Activated naive CD8-positive, alpha-beta T cell treated with anti-CD3 and anti-CD28 coated beads for 36 hours (primary cell): ENCODE measurements at regions not wholly inside any gene's neighbourhood (a gene's known extent, or its start where the extent isn't known, plus 50 kb on each side); places are given as distances from the start of the nearest gene placed in this dataset.
"Not testable (repeated sequence)": the region's sequence is repeated elsewhere in the genome, so short reads cannot be mapped to it uniquely, and the experiment has no call there.

Experiments used
- DNase-seq: peaks from one replicate; pipeline ENCODE4 v3.0.0; 2021
- H3K27ac Mint-ChIP-seq: one replicate; pipeline ENCODE4 v1.8.0; 2022; ENCODE audit warnings: mild to moderate bottlenecking, moderate library complexity, mixed read lengths
- H3K27me3 Mint-ChIP-seq: one replicate; pipeline ENCODE4 v1.8.0; 2022; ENCODE audit warnings: mild to moderate bottlenecking, mixed read lengths
- H3K36me3 Mint-ChIP-seq: one replicate; pipeline ENCODE4 v1.8.0; 2021; ENCODE audit warnings: mild to moderate bottlenecking, mixed read lengths
- H3K4me1 Mint-ChIP-seq: one replicate; pipeline ENCODE4 v1.8.0; 2021; ENCODE audit warnings: mixed read lengths
- H3K4me3 Mint-ChIP-seq: one replicate; pipeline ENCODE4 v1.8.0; 2022; ENCODE audit warnings: mild to moderate bottlenecking, moderate library complexity, mixed read lengths
- H3K9me3 Mint-ChIP-seq: one replicate; pipeline ENCODE4 v1.8.0; 2022; ENCODE audit warnings: mixed read lengths

GRCh38 chr6:130494729-130495128 lies 128.9 kb downstream of the TMEM200A start:
- Mint-ChIP-seq H3K4me1 (no peaks in the 10 kb centered on the region), H3K27me3 (no peaks in the 10 kb centered on the region), H3K4me3 (no peak overlapping the region), H3K36me3 (no peaks in the 10 kb centered on the region), H3K27ac (no peak overlapping the region), H3K9me3 (peaks cover 6% of the 10 kb centered on the region)
- DNase-seq, result no peak

DNA sequence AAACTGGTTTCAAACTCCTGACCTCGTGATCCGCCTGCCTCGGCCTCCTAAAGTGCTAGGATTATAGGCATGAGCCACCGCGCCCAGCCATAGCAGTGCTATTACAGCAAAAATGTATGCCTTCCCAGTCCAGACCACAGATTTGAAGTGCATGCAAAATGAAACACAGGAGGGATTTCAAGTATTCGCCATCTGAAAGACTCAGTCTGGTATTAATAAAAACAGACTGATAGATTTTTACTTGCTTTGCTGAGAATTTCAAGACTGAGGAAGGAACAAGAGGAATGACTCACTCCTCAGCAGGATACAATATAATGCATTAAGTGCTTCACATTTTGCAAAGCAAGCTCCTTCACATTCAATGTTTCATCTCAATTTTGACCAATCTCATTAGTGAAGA lies 134.9 kb downstream of the TMEM200A start:
- no peak for DNase-seq
- no peaks in the 10 kb centered on the region for H3K27me3 Mint-ChIP-seq
- H3K4me3 Mint-ChIP-seq, result no peak overlapping the region
- H3K27ac Mint-ChIP-seq, result no peak overlapping the region
- H3K9me3 Mint-ChIP-seq, result peaks cover 3% of the 10 kb centered on the region
- no peaks in the 10 kb centered on the region for H3K36me3 Mint-ChIP-seq
- H3K4me1 Mint-ChIP-seq, result peaks cover 8% of the 10 kb centered on the region

- H3K27ac Mint-ChIP-seq, result no peak overlapping the region
- DNase-seq, result no peak
- H3K36me3 Mint-ChIP-seq, result no peaks in the 10 kb centered on the region
- no peak overlapping the region for H3K4me3 Mint-ChIP-seq
- H3K9me3 Mint-ChIP-seq, result peaks cover 3% of the 10 kb centered on the region
- H3K4me1 Mint-ChIP-seq, result peaks cover 16% of the 10 kb centered on the region
- no peaks in the 10 kb centered on the region for H3K27me3 Mint-ChIP-seq
Observed at GRCh38 chr6:130503146-130503545, 137.3 kb downstream of the TMEM200A start.

DNA sequence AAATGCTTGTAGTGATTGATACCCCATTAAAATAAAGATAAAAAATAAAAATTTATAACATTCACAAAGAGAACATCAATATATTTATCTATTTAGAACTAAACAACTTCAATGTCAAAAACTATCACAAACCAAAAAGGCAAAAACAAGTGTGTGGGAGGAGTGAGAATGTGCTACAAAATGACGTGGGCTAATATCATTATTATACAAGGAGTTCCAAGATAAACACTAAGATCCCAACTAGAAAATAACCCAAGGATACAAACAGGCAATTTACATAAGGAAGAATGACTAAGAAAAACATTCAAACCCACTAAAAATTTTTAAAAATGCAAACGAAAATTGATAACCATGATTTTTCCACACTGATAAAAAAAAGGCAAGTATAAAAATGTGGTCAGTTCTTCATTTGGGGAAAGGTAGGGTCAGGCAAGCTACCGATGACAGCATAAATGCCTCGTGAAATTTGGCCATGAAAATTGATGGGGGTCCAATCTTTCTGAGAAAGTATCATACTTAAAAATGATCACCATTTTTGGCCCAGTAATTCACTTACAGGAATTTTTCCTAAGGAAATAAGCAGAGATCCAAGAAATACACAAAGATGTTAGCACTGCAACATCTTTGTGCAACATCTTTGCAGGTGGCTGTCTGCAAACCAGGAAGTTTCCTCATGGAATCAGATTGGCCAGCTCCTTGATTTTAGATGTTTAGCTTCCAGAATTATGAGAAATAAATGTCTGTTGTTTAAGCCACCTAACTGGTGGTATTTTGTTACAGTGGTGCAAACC lies 140.2 kb downstream of the TMEM200A start:
- Mint-ChIP-seq H3K4me1 (peaks cover 17% of the 10 kb centered on the region), H3K36me3 (peaks cover 3% of the 10 kb centered on the region), H3K27ac (no peak overlapping the region), H3K4me3 (no peak overlapping the region), H3K27me3 (no peaks in the 10 kb centered on the region), H3K9me3 (peaks cover 6% of the 10 kb centered on the region)
- no peak for DNase-seq

- not testable (repeated sequence) for H3K36me3 Mint-ChIP-seq, H3K27me3 Mint-ChIP-seq, H3K4me3 Mint-ChIP-seq, H3K27ac Mint-ChIP-seq, DNase-seq, H3K9me3 Mint-ChIP-seq
- peaks cover 18% of the 10 kb centered on the region for H3K4me1 Mint-ChIP-seq
Observed at GRCh38 chr6:130507005-130507665, 141.3 kb downstream of the TMEM200A start.

GRCh38 chr6:130507666-130508028 lies 141.8 kb downstream of the TMEM200A start:
- H3K36me3 Mint-ChIP-seq, result peaks cover 3% of the 10 kb centered on the region
- H3K9me3 Mint-ChIP-seq, result peaks cover 6% of the 10 kb centered on the region
- no peaks in the 10 kb centered on the region for H3K27me3 Mint-ChIP-seq
- H3K27ac Mint-ChIP-seq, result no peak overlapping the region
- H3K4me1 Mint-ChIP-seq, result peaks cover 20% of the 10 kb centered on the region
- H3K4me3 Mint-ChIP-seq, result no peak overlapping the region
- DNase-seq, result no peak

DNA sequence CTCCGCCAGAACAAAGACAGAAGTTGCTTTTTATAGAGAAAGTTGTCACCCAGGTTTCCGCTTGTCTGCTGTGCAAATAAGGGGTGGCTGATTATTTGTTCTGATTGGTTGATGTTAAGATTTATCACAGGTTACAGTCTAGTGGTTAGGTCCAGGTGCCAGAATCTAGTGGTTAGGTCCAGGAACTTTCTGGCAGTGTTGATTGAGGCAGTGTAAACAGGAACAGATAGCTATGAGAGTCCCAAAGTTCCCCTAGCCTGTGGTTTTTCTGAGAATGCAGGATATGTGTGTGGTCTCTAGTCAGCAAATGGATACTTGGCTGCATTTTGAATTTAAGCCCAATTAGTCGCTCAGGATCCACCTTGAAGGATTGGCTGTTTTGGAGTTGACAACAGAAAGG lies 148.0 kb downstream of the TMEM200A start:
- H3K36me3 Mint-ChIP-seq, result peaks cover 26% of the 10 kb centered on the region

GRCh38 chr6:130514712-130515111 lies 148.9 kb downstream of the TMEM200A start:
- no peak for DNase-seq
- no peak overlapping the region for H3K4me3 Mint-ChIP-seq
- peaks cover 26% of the 10 kb centered on the region for H3K36me3 Mint-ChIP-seq
- H3K9me3 Mint-ChIP-seq, result peaks cover 29% of the 10 kb centered on the region
- H3K27me3 Mint-ChIP-seq, result no peaks in the 10 kb centered on the region
- H3K27ac Mint-ChIP-seq, result peak overlapping the region; percentile 82
- H3K4me1 Mint-ChIP-seq, result peaks cover 59% of the 10 kb centered on the region

More for the DNA sequence above, 148.0 kb downstream of the TMEM200A start:
- no peak overlapping the region for H3K4me3 Mint-ChIP-seq
- H3K27me3 Mint-ChIP-seq, result no peaks in the 10 kb centered on the region
- H3K4me1 Mint-ChIP-seq, result peaks cover 59% of the 10 kb centered on the region
- H3K27ac Mint-ChIP-seq, result peak overlapping the region; percentile 91
- DNase-seq, result peak; percentile 59
- H3K9me3 Mint-ChIP-seq, result peaks cover 29% of the 10 kb centered on the region

DNA sequence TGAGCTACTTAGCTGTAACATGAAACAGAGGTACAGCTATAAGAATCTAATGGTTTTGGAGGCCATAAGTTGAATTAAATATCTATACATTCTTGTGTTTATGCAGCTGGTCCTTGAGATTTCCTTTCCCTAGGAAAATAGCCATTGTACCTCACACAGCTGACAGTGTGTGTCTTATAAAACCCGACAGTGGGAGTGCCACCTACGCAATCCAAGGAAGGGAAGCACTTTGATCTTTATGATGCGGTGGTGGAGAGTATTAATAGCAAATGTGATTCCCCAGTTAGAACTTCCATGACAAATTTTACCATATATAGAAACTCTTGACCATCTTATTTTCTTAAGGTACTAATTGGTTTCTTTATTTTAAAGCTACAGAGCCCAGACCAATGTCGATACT lies 149.5 kb downstream of the TMEM200A start:
- H3K27me3 Mint-ChIP-seq, result no peaks in the 10 kb centered on the region
- H3K9me3 Mint-ChIP-seq, result peaks cover 29% of the 10 kb centered on the region
- peaks cover 59% of the 10 kb centered on the region for H3K4me1 Mint-ChIP-seq
- peak overlapping the region; percentile 82 for H3K27ac Mint-ChIP-seq
- no peak overlapping the region for H3K4me3 Mint-ChIP-seq
- DNase-seq, result no peak
- H3K36me3 Mint-ChIP-seq, result peaks cover 26% of the 10 kb centered on the region

DNA sequence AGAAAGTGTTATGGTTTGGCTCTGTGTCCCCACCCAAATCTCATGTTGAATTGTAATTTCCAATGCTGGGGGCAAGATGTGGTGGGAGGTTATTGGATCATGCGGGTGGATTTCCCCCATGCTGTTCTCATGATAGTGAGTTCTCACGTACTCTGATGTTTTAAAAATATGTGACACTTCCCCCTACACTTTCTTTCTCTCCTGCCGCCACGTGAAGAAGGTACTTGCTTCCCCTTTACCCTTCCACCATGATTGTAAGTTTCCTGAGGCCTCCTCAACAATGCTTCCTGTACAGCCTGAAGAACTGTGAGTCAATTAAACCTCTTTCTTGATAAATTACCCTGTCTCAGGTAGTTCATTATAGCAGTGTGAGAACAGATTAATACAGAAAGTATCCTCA lies 150.8 kb downstream of the TMEM200A start:
- no peaks in the 10 kb centered on the region for H3K27me3 Mint-ChIP-seq
- no peak for DNase-seq
- no peak overlapping the region for H3K4me3 Mint-ChIP-seq
- H3K9me3 Mint-ChIP-seq, result peaks cover 32% of the 10 kb centered on the region
- H3K36me3 Mint-ChIP-seq, result peaks cover 28% of the 10 kb centered on the region
- H3K27ac Mint-ChIP-seq, result peak overlapping the region; percentile 77
- peaks cover 55% of the 10 kb centered on the region for H3K4me1 Mint-ChIP-seq

DNA sequence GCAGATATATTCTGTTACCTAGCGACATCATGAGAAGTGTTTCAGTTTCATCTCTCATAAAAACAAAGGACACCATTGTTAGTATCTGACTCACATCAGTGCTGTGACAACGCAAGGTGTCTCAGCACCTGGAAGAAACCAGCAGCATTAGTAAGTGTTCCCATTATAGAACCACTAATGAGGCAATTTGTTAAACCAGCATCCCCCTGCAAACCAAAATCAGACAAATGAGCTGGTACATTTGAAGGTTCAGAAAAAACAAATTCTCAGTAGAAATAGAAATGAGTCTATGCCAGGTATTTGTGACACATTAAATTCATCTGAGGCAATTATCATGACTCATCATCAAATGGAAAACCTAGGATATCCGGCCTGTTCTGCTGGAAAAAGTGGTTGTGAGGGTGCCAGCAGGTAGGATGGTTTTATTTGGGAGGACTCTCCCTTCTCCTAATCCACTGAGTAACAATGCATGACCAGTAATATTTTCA lies 151.7 kb downstream of the TMEM200A start:
- Mint-ChIP-seq H3K9me3 (peaks cover 33% of the 10 kb centered on the region), H3K4me1 (peaks cover 49% of the 10 kb centered on the region), H3K4me3 (no peak overlapping the region), H3K27ac (peak overlapping the region; percentile 77), H3K36me3 (peaks cover 28% of the 10 kb centered on the region), H3K27me3 (no peaks in the 10 kb centered on the region)
- peak; percentile 31 for DNase-seq

- Mint-ChIP-seq H3K36me3 (peaks cover 28% of the 10 kb centered on the region), H3K9me3 (peaks cover 33% of the 10 kb centered on the region), H3K27me3 (no peaks in the 10 kb centered on the region), H3K4me1 (peaks cover 43% of the 10 kb centered on the region), H3K27ac (no peak overlapping the region), H3K4me3 (no peak overlapping the region)
- DNase-seq, result no peak
Observed at GRCh38 chr6:130518588-130518987, 152.8 kb downstream of the TMEM200A start.

DNA sequence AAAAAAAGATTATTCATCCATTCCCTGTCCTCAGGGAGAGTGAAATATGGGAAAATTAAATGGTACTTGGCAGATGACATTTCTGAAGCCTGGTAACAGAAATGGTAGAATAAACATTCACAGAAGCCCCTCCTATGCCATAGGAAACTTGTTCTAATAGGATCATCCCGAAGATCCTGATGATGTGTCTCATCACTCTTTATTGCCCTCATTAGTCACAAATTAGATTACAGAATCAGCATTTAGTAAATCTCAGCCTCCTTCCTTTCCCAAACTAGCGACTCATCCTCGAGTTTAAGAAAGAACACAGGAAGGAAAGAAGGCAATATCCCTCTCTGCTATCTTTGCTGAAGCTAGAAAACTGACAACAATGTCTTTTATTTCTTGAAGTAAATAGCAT lies 154.4 kb downstream of the TMEM200A start:
- H3K27ac Mint-ChIP-seq, result no peak overlapping the region
- H3K9me3 Mint-ChIP-seq, result peaks cover 28% of the 10 kb centered on the region
- H3K4me1 Mint-ChIP-seq, result peaks cover 38% of the 10 kb centered on the region
- no peaks in the 10 kb centered on the region for H3K27me3 Mint-ChIP-seq
- DNase-seq, result no peak
- peaks cover 18% of the 10 kb centered on the region for H3K36me3 Mint-ChIP-seq
- H3K4me3 Mint-ChIP-seq, result no peak overlapping the region

- Mint-ChIP-seq H3K4me1 (peaks cover 41% of the 10 kb centered on the region), H3K36me3 (peaks cover 15% of the 10 kb centered on the region), H3K27me3 (no peaks in the 10 kb centered on the region), H3K9me3 (peaks cover 25% of the 10 kb centered on the region), H3K27ac (no peak overlapping the region), H3K4me3 (no peak overlapping the region)
- no peak for DNase-seq
Observed at GRCh38 chr6:130520801-130521200, 155.0 kb downstream of the TMEM200A start.

DNA sequence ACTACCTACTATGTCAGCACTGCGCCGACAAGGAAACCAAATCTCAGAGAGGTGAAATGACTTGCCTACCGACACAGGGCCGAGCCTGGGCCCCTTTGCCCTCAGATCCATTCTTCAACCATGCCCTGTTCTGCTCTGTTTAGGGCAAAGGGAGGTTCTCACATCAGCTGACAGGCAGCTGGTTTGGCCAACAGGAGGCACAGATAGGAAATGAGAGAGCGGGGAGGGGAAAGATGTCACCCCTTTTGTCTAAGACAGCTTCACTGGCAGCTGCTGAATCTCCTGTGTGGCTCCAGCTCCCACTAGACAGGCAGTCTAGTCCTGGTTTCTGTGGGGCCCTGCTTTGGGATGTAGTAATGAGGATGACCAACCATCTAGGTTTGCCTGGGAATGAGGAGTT lies 158.7 kb downstream of the TMEM200A start:
- Mint-ChIP-seq H3K4me3 (no peak overlapping the region), H3K36me3 (peaks cover 6% of the 10 kb centered on the region), H3K4me1 (peaks cover 24% of the 10 kb centered on the region)

GRCh38 chr6:130525408-130525807 lies 159.6 kb downstream of the TMEM200A start:
- Mint-ChIP-seq H3K27ac (peak overlapping the region; percentile 65), H3K27me3 (no peaks in the 10 kb centered on the region), H3K36me3 (peaks cover 6% of the 10 kb centered on the region)

More for the DNA sequence above, 158.7 kb downstream of the TMEM200A start:
- no peaks in the 10 kb centered on the region for H3K27me3 Mint-ChIP-seq
- no peak overlapping the region for H3K27ac Mint-ChIP-seq
- H3K9me3 Mint-ChIP-seq, result peaks cover 14% of the 10 kb centered on the region
- DNase-seq, result no peak

More at GRCh38 chr6:130525408-130525807, 159.6 kb downstream of the TMEM200A start:
- H3K4me3 Mint-ChIP-seq, result no peak overlapping the region
- peaks cover 24% of the 10 kb centered on the region for H3K4me1 Mint-ChIP-seq
- peaks cover 22% of the 10 kb centered on the region for H3K9me3 Mint-ChIP-seq
- DNase-seq, result no peak
